Natural killer cell (primary cell): ENCODE measurements at regions not wholly inside any gene's neighbourhood (a gene's known extent, or its start where the extent isn't known, plus 50 kb on each side); places are given as distances from the start of the nearest gene placed in this dataset.

Source experiments
- ATAC-seq, 3 donors: fragments of 150-1000 bp in 2 of 3; fragments of 200-7000 bp in 1 of 3; cut with Tn5 transposase; 1 replicate in 1 of 3; 2 replicates in 2 of 3; pipeline ENCODE4 v1.10.0; 2021; ENCODE audit warnings: mild to moderate bottlenecking in 2 of 3, moderate library complexity in 2 of 3
- DNase-seq, 2 donors: peaks; one replicate each; pipeline versions ENCODE4 v3.0.0 to v3.0.0-alpha.2; 2013 to 2021; ENCODE audit warnings: mixed read lengths in 1 of 2
- H3K27ac ChIP-seq: one replicate; pipeline ENCODE4 v1.5.1; 2013; ENCODE audit warnings: mild to moderate bottlenecking, low read length
- H3K27me3 ChIP-seq: one replicate; pipeline ENCODE4 v1.6.1; 2013; ENCODE audit warnings: low read length; ENCODE audit not compliant: control insufficient read depth, insufficient read depth
- H3K36me3 ChIP-seq: one replicate; pipeline ENCODE4 v1.6.1; 2013; ENCODE audit warnings: low read length; ENCODE audit not compliant: control insufficient read depth, insufficient read depth
- H3K4me1 ChIP-seq: one replicate; pipeline ENCODE4 v1.6.1; 2013; ENCODE audit warnings: low read length; ENCODE audit not compliant: control insufficient read depth, insufficient read depth
- H3K4me3 ChIP-seq: one replicate; pipeline ENCODE4 v1.5.1; 2013; ENCODE audit warnings: low read length
- H3K9me3 ChIP-seq: one replicate; pipeline ENCODE4 v1.6.1; 2013; ENCODE audit warnings: low read length; ENCODE audit not compliant: control insufficient read depth, insufficient read depth
- H3K27ac Mint-ChIP-seq, 2 donors: one replicate each; pipeline ENCODE4 v1.8.0; 2022; ENCODE audit warnings: mild to moderate bottlenecking in 2 of 2, mixed read lengths in 2 of 2, moderate library complexity in 1 of 2
- H3K27me3 Mint-ChIP-seq, 2 donors: one replicate each; pipeline ENCODE4 v1.8.0; 2022; ENCODE audit warnings: low read depth in 2 of 2, mixed read lengths in 2 of 2
- H3K36me3 Mint-ChIP-seq: one replicate; pipeline ENCODE4 v1.8.0; 2022; ENCODE audit warnings: mixed read lengths
- H3K4me1 Mint-ChIP-seq, 2 donors: one replicate each; pipeline ENCODE4 v1.8.0; 2022; ENCODE audit warnings: mixed read lengths in 2 of 2
- H3K4me3 Mint-ChIP-seq: one replicate; pipeline ENCODE4 v1.8.0; 2022; ENCODE audit warnings: mild to moderate bottlenecking, moderate library complexity, mixed read lengths
- H3K9me3 Mint-ChIP-seq, 2 donors: one replicate each; pipeline ENCODE4 v1.8.0; 2022; ENCODE audit warnings: mixed read lengths in 2 of 2
- WGBS: methylation state at CpG from one replicate; pipeline ENCODE4 v1.1.7; 2013; ENCODE audit warnings: missing lambda C conversion rate; ENCODE audit not compliant: insufficient coverage; 5-methylcytosine and 5-hydroxymethylcytosine counted together
- intact Hi-C: fragments of 100-400 bp; cut with micrococcal nuclease; formaldehyde crosslinking; loops from one replicate; pipeline ENCODE4 v1.14.2; 2022
- TF ChIP-seq, protein P1 (sequence below): fragments of 200-600 bp; IDR thresholded peaks from one replicate; pipeline ENCODE4 v1.8.0; 2022; ENCODE audit warnings: antibody characterized with exemption

DNA sequence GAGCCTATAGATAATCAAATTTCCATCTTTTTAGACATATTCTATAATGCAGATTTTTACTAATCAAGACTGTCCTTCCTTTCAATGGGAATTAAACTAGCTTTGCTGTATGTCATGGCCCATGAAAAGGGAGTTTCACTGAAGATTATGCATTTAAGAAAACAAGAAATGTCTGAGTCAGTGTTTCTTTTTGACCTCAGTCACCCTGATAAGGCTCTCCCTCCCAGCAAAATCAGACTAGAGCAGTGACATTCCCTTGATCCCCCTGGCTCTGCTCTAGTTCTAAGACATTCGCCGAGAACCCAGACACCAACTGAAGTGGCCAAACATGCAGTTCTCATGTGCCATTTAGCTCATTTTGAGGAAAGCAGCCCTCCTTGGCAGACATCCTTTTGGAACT, 442.0 kb downstream of the ACTL7B start:
- no peak for DNase-seq
- WGBS: 97% methylated on average over 2 of the region's 2 CpGs

DNA sequence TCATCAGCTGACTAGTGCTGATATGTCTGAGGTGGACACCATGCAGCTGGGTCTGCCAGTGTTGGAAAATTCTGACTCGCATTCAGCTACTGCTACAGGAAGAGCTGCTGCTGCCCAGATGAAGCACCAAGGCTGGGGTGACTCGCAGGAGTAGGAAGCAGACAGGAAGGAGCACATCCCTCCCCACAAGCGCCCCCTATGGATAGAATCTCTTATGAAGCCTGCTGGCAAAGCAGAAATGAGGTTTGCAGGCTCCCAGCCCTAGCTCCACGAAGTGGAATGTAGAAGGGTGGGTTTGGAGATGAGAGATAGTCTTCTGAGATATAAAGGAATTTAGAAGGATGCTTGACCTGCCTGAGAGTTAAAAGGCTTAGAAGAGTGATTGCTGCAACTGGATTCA, 443.0 kb downstream of the ACTL7B start:
- DNase-seq: no peak
- Histone ChIP-seq H3K4me3 (no peak overlapping the region), H3K9me3 (no peaks in the 10 kb centered on the region), H3K4me1 (no peaks in the 10 kb centered on the region), H3K27ac (no peak overlapping the region), H3K36me3 (no peaks in the 10 kb centered on the region), H3K27me3 (no peaks in the 10 kb centered on the region)
- no peaks in the 10 kb centered on the region for H3K4me1 Mint-ChIP-seq
- WGBS: 77% methylated on average over 3 of the region's 4 CpGs
- no peaks in the 10 kb centered on the region for H3K36me3 Mint-ChIP-seq
- H3K27me3 Mint-ChIP-seq: no peaks in the 10 kb centered on the region
- H3K9me3 Mint-ChIP-seq: peaks cover 5 to 6% of the 10 kb centered on the region in 2 donors
- H3K4me3 Mint-ChIP-seq: no peak overlapping the region
- intact Hi-C loops: no loop called here
- H3K27ac Mint-ChIP-seq: no peak overlapping the region
- no peak for ATAC-seq
- TF ChIP-seq, protein P1, sequence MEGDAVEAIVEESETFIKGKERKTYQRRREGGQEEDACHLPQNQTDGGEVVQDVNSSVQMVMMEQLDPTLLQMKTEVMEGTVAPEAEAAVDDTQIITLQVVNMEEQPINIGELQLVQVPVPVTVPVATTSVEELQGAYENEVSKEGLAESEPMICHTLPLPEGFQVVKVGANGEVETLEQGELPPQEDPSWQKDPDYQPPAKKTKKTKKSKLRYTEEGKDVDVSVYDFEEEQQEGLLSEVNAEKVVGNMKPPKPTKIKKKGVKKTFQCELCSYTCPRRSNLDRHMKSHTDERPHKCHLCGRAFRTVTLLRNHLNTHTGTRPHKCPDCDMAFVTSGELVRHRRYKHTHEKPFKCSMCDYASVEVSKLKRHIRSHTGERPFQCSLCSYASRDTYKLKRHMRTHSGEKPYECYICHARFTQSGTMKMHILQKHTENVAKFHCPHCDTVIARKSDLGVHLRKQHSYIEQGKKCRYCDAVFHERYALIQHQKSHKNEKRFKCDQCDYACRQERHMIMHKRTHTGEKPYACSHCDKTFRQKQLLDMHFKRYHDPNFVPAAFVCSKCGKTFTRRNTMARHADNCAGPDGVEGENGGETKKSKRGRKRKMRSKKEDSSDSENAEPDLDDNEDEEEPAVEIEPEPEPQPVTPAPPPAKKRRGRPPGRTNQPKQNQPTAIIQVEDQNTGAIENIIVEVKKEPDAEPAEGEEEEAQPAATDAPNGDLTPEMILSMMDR: no peak

More for the DNA sequence above, 442.0 kb downstream of the ACTL7B start:
- Mint-ChIP-seq H3K4me3 (no peak overlapping the region), H3K27me3 (no peaks in the 10 kb centered on the region), H3K9me3 (peaks cover 5 to 6% of the 10 kb centered on the region in 2 donors), H3K4me1 (no peaks in the 10 kb centered on the region), H3K36me3 (no peaks in the 10 kb centered on the region), H3K27ac (no peak overlapping the region)
- no peaks in the 10 kb centered on the region for H3K4me1 ChIP-seq
- TF ChIP-seq, protein P1: no peak
- H3K36me3 ChIP-seq: no peaks in the 10 kb centered on the region
- intact Hi-C loops: no loop called here
- no peak overlapping the region for H3K4me3 ChIP-seq
- no peak for ATAC-seq
- H3K27me3 ChIP-seq: no peaks in the 10 kb centered on the region
- H3K9me3 ChIP-seq: no peaks in the 10 kb centered on the region
- no peak overlapping the region for H3K27ac ChIP-seq

DNA sequence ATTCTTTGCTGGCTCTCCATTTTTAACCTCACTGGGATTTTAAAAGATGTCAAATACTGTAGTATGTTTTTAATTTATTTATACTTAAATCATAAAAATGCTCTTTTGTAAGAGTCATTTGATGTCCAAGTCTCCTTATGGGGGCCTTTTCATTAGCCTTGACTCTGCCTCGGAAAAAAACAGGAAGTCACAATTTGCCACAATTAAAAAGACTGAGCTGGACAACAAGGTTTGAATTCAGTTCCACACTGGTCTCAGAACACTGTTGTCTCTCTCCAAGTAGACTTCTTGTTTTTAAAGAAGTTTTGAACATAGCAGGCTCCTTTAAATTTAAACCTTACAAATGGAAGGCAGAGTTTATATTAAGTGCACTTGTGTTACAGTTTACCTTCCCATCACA, 444.2 kb downstream of the ACTL7B start:
- DNase-seq (no peak), ATAC-seq (no peak)
- no peaks in the 10 kb centered on the region for H3K27me3 ChIP-seq
- WGBS: 29% methylated on average over 1 of the region's 1 CpG
- intact Hi-C loops: no loop called here
- H3K9me3 Mint-ChIP-seq: peaks cover 6% of the 10 kb centered on the region in 2 donors
- H3K27me3 Mint-ChIP-seq: no peaks in the 10 kb centered on the region
- no peaks in the 10 kb centered on the region for H3K4me1 Mint-ChIP-seq
- TF ChIP-seq, protein P1: no peak
- no peak overlapping the region for H3K4me3 ChIP-seq
- no peak overlapping the region for H3K27ac ChIP-seq
- no peaks in the 10 kb centered on the region for H3K9me3 ChIP-seq
- no peak overlapping the region for H3K27ac Mint-ChIP-seq
- no peaks in the 10 kb centered on the region for H3K36me3 ChIP-seq
- no peaks in the 10 kb centered on the region for H3K4me1 ChIP-seq
- H3K4me3 Mint-ChIP-seq: no peak overlapping the region
- H3K36me3 Mint-ChIP-seq: no peaks in the 10 kb centered on the region

DNA sequence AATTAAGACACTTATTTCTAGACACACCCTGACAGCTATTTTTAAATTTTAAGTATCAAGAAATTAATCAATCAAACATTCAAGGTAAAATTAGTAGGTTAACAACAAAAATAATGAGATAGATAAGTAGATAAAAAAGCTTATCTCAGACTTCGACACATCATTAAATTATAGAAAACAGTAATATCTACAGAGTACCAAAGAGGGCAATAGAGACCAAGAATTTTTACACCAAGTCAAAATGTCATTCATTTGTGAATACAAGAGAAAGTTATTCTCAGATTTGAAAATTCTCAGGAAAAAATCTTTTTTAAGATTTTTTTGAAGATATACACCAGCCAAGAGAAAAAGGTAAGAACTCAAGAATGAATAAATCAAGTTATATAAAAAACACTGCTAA, 445.6 kb downstream of the ACTL7B start:
- Histone ChIP-seq H3K9me3 (no peaks in the 10 kb centered on the region), H3K36me3 (no peaks in the 10 kb centered on the region), H3K4me3 (no peak overlapping the region), H3K27me3 (no peaks in the 10 kb centered on the region), H3K4me1 (no peaks in the 10 kb centered on the region), H3K27ac (no peak overlapping the region)
- TF ChIP-seq, protein P1: no peak
- DNase-seq (no peak), ATAC-seq (no peak)
- Mint-ChIP-seq H3K4me3 (no peak overlapping the region), H3K4me1 (no peaks in the 10 kb centered on the region), H3K36me3 (no peaks in the 10 kb centered on the region), H3K27ac (no peak overlapping the region), H3K9me3 (peaks cover 6 to 13% of the 10 kb centered on the region in 2 donors), H3K27me3 (no peaks in the 10 kb centered on the region)
- no CpG with 5 or more reads among the region's 1 CpG for WGBS
- intact Hi-C loops: no loop called here
